GM18511 (cell line): ENCODE measurements at regions not wholly inside any gene's neighbourhood (a gene's known extent, or its start where the extent isn't known, plus 50 kb on each side); places are given as distances from the start of the nearest gene placed in this dataset.

Experiments
- ATAC-seq: cut with Tn5 transposase; IDR thresholded peaks from one replicate; pipeline ENCODE4 v1.9.1; 2021; ENCODE audit warnings: mild to moderate bottlenecking, moderate library complexity; ENCODE audit not compliant: unreplicated experiment

- no peak for ATAC-seq
Observed at GRCh38 chr2:7666596-7667259, 749.5 kb downstream of the RNF144A start.

GRCh38 chr2:7667260-7667757, 750.1 kb downstream of the RNF144A start:
- no peak for ATAC-seq

GRCh38 chr2:7670905-7671641, 753.9 kb downstream of the RNF144A start:
- ATAC-seq = no peak

- no peak for ATAC-seq
Observed at GRCh38 chr2:7672027-7672684, 754.9 kb downstream of the RNF144A start.

GRCh38 chr2:7672685-7673071, 755.5 kb downstream of the RNF144A start:
- no peak for ATAC-seq

- ATAC-seq = no peak
Observed at GRCh38 chr2:7673101-7673500, 755.9 kb downstream of the RNF144A start.

GRCh38 chr2:7673853-7674252, 756.6 kb downstream of the RNF144A start:
- no peak for ATAC-seq

GRCh38 chr2:7674606-7675005, 757.4 kb downstream of the RNF144A start:
- no peak for ATAC-seq

- no peak for ATAC-seq
Observed at GRCh38 chr2:7676714-7677113, 759.5 kb downstream of the RNF144A start.

- ATAC-seq = no peak
Observed at GRCh38 chr2:7681881-7682461, 764.8 kb downstream of the RNF144A start.

GRCh38 chr2:7683196-7683595, 766.0 kb downstream of the RNF144A start:
- ATAC-seq = no peak

- ATAC-seq = no peak
Observed at GRCh38 chr2:7683708-7684107, 766.5 kb downstream of the RNF144A start.

- ATAC-seq = no peak
Observed at GRCh38 chr2:7685342-7686015, 768.3 kb downstream of the RNF144A start.

GRCh38 chr2:7686016-7686385, 768.8 kb downstream of the RNF144A start:
- no peak for ATAC-seq

GRCh38 chr2:7691961-7692656, 774.9 kb downstream of the RNF144A start:
- no peak for ATAC-seq

GRCh38 chr2:7692657-7693161, 775.5 kb downstream of the RNF144A start:
- no peak for ATAC-seq

- no peak for ATAC-seq
Observed at GRCh38 chr2:7693246-7694075, 776.2 kb downstream of the RNF144A start.

- ATAC-seq = no peak
Observed at GRCh38 chr2:7694076-7694985, 777.1 kb downstream of the RNF144A start.
